ENCODE measurements at regions not wholly inside any gene's neighbourhood (a gene's known extent, or its start where the extent isn't known, plus 50 kb on each side); places are given as distances from the start of the nearest gene placed in this dataset.

DNA sequence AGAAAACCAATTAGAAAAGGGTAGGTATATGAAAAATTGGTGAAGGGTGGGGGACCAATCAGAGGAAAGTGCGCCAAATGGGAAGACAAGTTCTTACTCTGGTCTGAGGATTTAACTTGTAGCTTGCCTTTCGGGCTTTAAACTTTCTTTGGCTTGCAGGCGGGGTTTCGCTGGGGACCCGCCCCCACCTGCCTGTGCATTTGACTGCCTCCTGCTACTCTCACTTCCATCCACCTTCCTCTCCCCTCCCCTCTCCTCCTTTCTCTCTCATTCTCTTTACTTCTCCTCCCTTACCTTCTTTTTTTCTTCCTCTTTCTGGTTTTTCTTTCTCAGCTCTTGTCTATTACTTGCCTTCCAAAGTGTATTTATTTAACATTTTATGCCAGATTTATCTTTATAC, 278.8 kb downstream of the DNAJB9 start:
- BruUV-seq (replicated peaks) = no TSS peak

GRCh38 chr7:108860615-108861014, 290.9 kb downstream of the DNAJB9 start:
- no peak overlapping the region for H3K9ac ChIP-seq (ENCODE audit: insufficient read depth, low read depth, low read length)
- no peak overlapping the region for H2AFZ ChIP-seq (ENCODE audit: low read length)
- ChIA-PET CTCF (ENCODE audit: low intra/inter-chr PET ratio, low total read pairs) (no interaction called here), POLR2A (no interaction called here)
- no peak for DNase-seq (ENCODE audit: low spot score)
- no peaks in the 10 kb centered on the region for H3K9me3 ChIP-seq (ENCODE audit: low read length)
- no peak for FAIRE-seq
- no peak overlapping the region for H3K4me2 ChIP-seq (ENCODE audit: low read depth, low read length)
- TF ChIP-seq MTF1 (CRISPR knock-in tag; IDR thresholded peaks at IDR 0.05) = no peak
- H3K4me3 ChIP-seq (replicated peaks in 1 of 3; ENCODE audit: insufficient read depth in 1 of 3, low read depth in 2 of 3, low read length in 3 of 3) = no peak overlapping the region
- in situ Hi-C loops (cut with HindIII; ENCODE audit: extremely low pct_ligation_motif_present, low pct_unique_long_range_greater_than_20kb) = no loop called here
- H3K4me1 ChIP-seq (ENCODE audit: insufficient read depth, low read length) = no peaks in the 10 kb centered on the region
- no peaks in the 10 kb centered on the region for H3K79me2 ChIP-seq (ENCODE audit: insufficient read depth, low read length)
- H3K27ac ChIP-seq (ENCODE audit: extremely low read length, insufficient read depth, low read length) = no peak overlapping the region
- BruUV-seq (replicated peaks) = no TSS peak
- ATAC-seq = no peak
- intact Hi-C loops (cut with micrococcal nuclease; ENCODE audit: unreplicated experiment) = no loop called here
- peaks cover 0 to 4% of the 10 kb centered on the region in 2 experiments; a peak in 1 of 5 replicates for H3K27me3 ChIP-seq (ENCODE audit: control insufficient read depth in 1 of 2, insufficient read depth in 2 of 2, low read length in 2 of 2)
- H3K36me3 ChIP-seq (replicated peaks in 1 of 2; ENCODE audit: control insufficient read depth in 1 of 2, insufficient read depth in 2 of 2, low read length in 2 of 2) = no peaks in the 10 kb centered on the region
- no peaks in the 10 kb centered on the region for H4K20me1 ChIP-seq (ENCODE audit: insufficient read depth, low read length)

More for the DNA sequence above, 278.8 kb downstream of the DNAJB9 start:
- DNase-seq (ENCODE audit: low spot score) (no peak), FAIRE-seq (no peak), ATAC-seq (no peak)
- Histone ChIP-seq H3K27me3 (ENCODE audit: control insufficient read depth in 1 of 2, insufficient read depth in 2 of 2, low read length in 2 of 2) (no peaks in the 10 kb centered on the region), H2AFZ (ENCODE audit: low read length) (no peak overlapping the region), H3K79me2 (ENCODE audit: insufficient read depth, low read length) (no peaks in the 10 kb centered on the region), H3K4me1 (ENCODE audit: insufficient read depth, low read length) (no peaks in the 10 kb centered on the region), H3K4me2 (ENCODE audit: low read depth, low read length) (no peak overlapping the region), H3K9ac (ENCODE audit: insufficient read depth, low read depth, low read length) (no peak overlapping the region), H3K4me3 (replicated peaks in 1 of 3; ENCODE audit: insufficient read depth in 1 of 3, low read depth in 2 of 3, low read length in 3 of 3) (no peak overlapping the region), H4K20me1 (ENCODE audit: insufficient read depth, low read length) (no peaks in the 10 kb centered on the region), H3K9me3 (ENCODE audit: low read length) (no peaks in the 10 kb centered on the region), H3K36me3 (replicated peaks in 1 of 2; ENCODE audit: control insufficient read depth in 1 of 2, insufficient read depth in 2 of 2, low read length in 2 of 2) (no peaks in the 10 kb centered on the region), H3K27ac (ENCODE audit: extremely low read length, insufficient read depth, low read length) (no peak overlapping the region)
- in situ Hi-C loops (cut with HindIII; ENCODE audit: extremely low pct_ligation_motif_present, low pct_unique_long_range_greater_than_20kb) (no loop called here), intact Hi-C loops (cut with micrococcal nuclease; ENCODE audit: unreplicated experiment) (no loop called here)
- 21% methylated on average over 5 of the region's 5 CpGs for WGBS (ENCODE audit: low lambda C conversion rate)
- TF ChIP-seq ZFP36L2 (CRISPR knock-in tag; IDR thresholded peaks at IDR 0.05) (no peak), PAX8 (CRISPR knock-in tag; IDR thresholded peaks at IDR 0.05; ENCODE audit: borderline replicate concordance) (no peak), SNAI1 (CRISPR knock-in tag; IDR thresholded peaks at IDR 0.05; ENCODE audit: borderline replicate concordance) (no peak), ZNF34 (CRISPR knock-in tag; IDR thresholded peaks at IDR 0.05; ENCODE audit: borderline replicate concordance) (no peak)
- ChIA-PET CTCF (ENCODE audit: low intra/inter-chr PET ratio, low total read pairs) (no interaction called here), POLR2A (no interaction called here)
